DMS53 treated with DMSO at 0.1 percent for 48 hours (cell line): ENCODE measurements at regions not wholly inside any gene's neighbourhood (a gene's known extent, or its start where the extent isn't known, plus 50 kb on each side); places are given as distances from the start of the nearest gene placed in this dataset.

Source experiments
- DNase-seq: peaks from one replicate; lab custom pipeline; 2025; ENCODE audit not compliant: unreplicated experiment; lab: John Stamatoyannopoulos, UW

GRCh38 chr3:67719333-67719732 lies 64.9 kb upstream of the SUCLG2 start:
- no peak for DNase-seq

- no peak for DNase-seq
Measured at GRCh38 chr3:67715971-67716370, 61.6 kb upstream of the SUCLG2 start.

GRCh38 chr3:67713764-67714469 lies 59.5 kb upstream of the SUCLG2 start:
- DNase-seq = no peak

DNA sequence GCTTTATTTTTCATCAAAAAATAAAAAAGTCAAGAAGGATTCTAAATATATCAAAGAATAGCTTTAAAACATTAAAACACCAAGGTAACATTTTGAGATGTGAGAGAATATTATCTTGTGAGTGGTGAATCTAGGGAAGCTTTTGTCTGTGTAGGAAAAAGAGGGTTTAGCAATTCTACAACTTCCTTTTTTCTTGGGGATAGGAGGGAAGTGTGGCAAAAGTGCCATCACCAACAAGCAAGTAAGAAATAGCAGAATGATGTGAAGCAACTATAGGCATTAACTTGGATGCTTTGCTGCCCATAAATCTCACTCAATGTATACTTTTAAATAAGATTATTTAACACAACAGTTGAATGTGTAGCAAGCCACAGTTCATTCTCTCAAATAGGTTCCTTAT lies 57.8 kb upstream of the SUCLG2 start:
- no peak for DNase-seq

DNA sequence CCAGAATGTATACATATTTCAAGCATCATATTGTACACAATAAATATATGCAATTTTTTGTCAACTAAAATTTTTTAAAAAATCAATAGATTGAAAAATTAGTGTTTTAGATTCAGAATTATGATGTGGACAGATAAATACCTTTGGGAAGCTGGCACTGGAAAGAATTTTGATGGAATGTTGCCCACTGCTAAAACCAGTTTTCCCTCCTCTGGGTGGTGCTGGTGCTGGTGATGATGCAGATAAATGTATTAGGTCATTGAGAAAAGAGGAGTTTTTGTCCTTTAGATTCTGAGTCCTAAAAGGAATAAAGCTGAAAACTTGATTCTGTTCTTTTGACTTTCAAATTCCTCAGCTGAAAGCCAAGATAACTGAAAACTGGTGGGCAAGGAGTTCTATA lies 56.0 kb upstream of the SUCLG2 start:
- no peak for DNase-seq

GRCh38 chr3:67706934-67707333 lies 52.5 kb upstream of the SUCLG2 start:
- DNase-seq = no peak

DNA sequence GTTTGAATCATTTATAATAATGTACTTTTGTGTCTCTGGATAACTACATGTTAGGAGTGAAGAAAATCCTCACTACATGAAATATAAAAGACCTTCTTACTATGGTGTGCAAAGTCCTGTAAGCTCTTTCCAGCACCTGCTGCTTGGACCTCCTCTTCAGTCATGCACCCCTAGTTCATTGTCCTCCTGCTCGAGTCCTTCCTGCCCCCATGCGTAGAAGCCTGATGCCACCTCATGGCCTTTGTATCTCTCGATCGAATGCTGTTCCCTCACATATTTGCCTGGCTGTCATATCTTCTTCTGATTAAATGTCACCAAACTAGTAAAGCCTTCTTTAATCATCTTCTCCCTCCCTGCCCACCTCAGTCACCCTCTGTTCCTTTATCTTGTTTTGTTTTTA lies 49.9 kb upstream of the SUCLG2 start:
- no peak for DNase-seq
